HL-60 (cell line): ENCODE measurements at regions not wholly inside any gene's neighbourhood (a gene's known extent, or its start where the extent isn't known, plus 50 kb on each side); places are given as distances from the start of the nearest gene placed in this dataset.

Experiments used
- DNase-seq, 2 experiments: peaks; one replicate each; pipeline ENCODE4 v3.0.0-alpha.2; 2010 to 2020; ENCODE audit warnings: low read depth in 1 of 2, low spot score in 1 of 2
- H3K27ac ChIP-seq: fragments of 250-450 bp; sonication (Bioruptor Pico); replicated peaks from 2 replicates; pipeline ENCODE4 v1.5.1; 2020; ENCODE audit warnings: mild to moderate bottlenecking, moderate library complexity
- H3K27me3 ChIP-seq: fragments of 250-450 bp; sonication (Bioruptor Pico); 2 replicates; pipeline ENCODE4 v1.5.1; 2021; ENCODE audit warnings: mild to moderate bottlenecking, moderate library complexity; ENCODE audit not compliant: insufficient read depth, poor library complexity, severe bottlenecking
- H3K4me3 ChIP-seq: replicated peaks from 2 replicates; pipeline ENCODE4 v1.5.1; 2011; ENCODE audit warnings: mild to moderate bottlenecking, control low read depth, low read length; ENCODE audit not compliant: insufficient read depth
- CTCF ChIP-seq: IDR thresholded peaks from one replicate; pipeline ENCODE4 v1.5.1; 2011; ENCODE audit warnings: low read length, control low read depth, inconsistent platforms; ENCODE audit not compliant: insufficient read depth
- GABPA ChIP-seq: IDR thresholded peaks from 2 replicates; pipeline ENCODE4 v1.6.1; 2012; ENCODE audit warnings: low read depth
- POLR2AphosphoS5 ChIP-seq: IDR thresholded peaks from 2 replicates; pipeline ENCODE4 v1.6.1; 2012; ENCODE audit warnings: low read depth
- SPI1 ChIP-seq: IDR thresholded peaks from 2 replicates; pipeline ENCODE4 v1.6.1; 2012; ENCODE audit warnings: low read depth, mild to moderate bottlenecking, borderline replicate concordance
- TF ChIP-seq, protein P1 (sequence below): IDR thresholded peaks from 2 replicates; pipeline ENCODE4 v1.6.1; 2012; ENCODE audit warnings: low read depth; ENCODE audit not compliant: insufficient replicate concordance

- no peak for DNase-seq
- TF ChIP-seq CTCF (no peak), POLR2AphosphoS5 (no peak)
- Histone ChIP-seq H3K27ac (no peak overlapping the region), H3K27me3 (peaks cover 2% of the 10 kb centered on the region), H3K4me3 (no peak overlapping the region)
Observed at GRCh38 chr13:94896238-94896637, 183.9 kb upstream of the SOX21 start.

- Histone ChIP-seq H3K4me3 (no peak overlapping the region), H3K27me3 (no peaks in the 10 kb centered on the region), H3K27ac (no peak overlapping the region)
- TF ChIP-seq SPI1, result no peak
- TF ChIP-seq POLR2AphosphoS5, result no peak
- TF ChIP-seq, protein P1, sequence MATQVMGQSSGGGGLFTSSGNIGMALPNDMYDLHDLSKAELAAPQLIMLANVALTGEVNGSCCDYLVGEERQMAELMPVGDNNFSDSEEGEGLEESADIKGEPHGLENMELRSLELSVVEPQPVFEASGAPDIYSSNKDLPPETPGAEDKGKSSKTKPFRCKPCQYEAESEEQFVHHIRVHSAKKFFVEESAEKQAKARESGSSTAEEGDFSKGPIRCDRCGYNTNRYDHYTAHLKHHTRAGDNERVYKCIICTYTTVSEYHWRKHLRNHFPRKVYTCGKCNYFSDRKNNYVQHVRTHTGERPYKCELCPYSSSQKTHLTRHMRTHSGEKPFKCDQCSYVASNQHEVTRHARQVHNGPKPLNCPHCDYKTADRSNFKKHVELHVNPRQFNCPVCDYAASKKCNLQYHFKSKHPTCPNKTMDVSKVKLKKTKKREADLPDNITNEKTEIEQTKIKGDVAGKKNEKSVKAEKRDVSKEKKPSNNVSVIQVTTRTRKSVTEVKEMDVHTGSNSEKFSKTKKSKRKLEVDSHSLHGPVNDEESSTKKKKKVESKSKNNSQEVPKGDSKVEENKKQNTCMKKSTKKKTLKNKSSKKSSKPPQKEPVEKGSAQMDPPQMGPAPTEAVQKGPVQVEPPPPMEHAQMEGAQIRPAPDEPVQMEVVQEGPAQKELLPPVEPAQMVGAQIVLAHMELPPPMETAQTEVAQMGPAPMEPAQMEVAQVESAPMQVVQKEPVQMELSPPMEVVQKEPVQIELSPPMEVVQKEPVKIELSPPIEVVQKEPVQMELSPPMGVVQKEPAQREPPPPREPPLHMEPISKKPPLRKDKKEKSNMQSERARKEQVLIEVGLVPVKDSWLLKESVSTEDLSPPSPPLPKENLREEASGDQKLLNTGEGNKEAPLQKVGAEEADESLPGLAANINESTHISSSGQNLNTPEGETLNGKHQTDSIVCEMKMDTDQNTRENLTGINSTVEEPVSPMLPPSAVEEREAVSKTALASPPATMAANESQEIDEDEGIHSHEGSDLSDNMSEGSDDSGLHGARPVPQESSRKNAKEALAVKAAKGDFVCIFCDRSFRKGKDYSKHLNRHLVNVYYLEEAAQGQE, result no peak
- TF ChIP-seq CTCF, result no peak
- no peak for TF ChIP-seq GABPA
- DNase-seq, result no peak
Observed at GRCh38 chr13:94886191-94886590, 173.8 kb upstream of the SOX21 start.

DNA sequence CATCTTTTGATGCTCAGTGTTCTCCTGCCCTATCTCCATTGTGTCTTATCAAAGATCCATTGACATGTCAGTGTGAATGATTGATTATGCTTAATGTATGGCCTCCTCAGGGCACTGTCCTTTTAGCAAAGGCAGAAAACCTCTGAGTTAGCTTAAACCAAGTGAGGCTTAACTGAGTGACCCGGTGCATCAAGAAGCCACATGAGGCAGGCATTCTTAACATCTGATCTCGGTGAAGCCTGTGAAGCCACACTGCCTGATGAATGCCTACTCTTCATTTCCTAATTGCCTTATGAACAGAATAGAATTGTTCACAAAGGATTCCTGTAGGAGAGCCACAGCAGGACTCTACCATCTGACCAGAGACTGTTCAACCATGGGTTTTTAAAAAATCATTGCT lies 168.1 kb upstream of the SOX21 start:
- Histone ChIP-seq H3K27me3 (peaks cover 4% of the 10 kb centered on the region), H3K27ac (no peak overlapping the region), H3K4me3 (no peak overlapping the region)
- TF ChIP-seq, protein P1, result no peak
- TF ChIP-seq GABPA (no peak), SPI1 (no peak), POLR2AphosphoS5 (no peak), CTCF (no peak)
- no peak for DNase-seq

DNA sequence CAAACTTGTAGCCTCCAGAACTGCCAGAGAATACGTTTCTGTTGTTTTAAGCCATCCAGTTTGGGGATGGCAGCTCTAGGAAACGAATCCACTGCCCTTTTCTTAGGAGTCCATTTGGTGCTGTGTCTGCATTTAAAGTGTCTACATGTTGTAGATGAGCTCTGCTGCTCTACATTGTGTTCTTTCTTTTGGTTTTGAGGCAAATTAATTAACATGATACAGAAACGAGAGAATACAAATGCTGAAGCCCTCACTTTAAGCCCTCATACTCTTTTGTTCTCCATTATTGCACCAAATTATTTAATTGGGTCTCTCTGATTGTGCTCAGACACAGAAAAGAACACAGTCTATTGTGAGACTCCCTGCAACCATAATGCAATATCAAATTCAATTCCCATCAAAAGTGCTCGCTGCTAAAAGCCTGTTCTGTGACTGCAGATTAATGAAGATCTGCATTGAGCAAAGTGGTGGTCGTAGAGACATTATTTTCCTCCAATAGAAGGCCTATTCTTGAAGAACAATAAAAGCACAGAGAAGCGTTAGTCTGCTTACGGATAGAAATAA lies 166.3 kb upstream of the SOX21 start:
- Histone ChIP-seq H3K27ac (no peak overlapping the region), H3K4me3 (no peak overlapping the region), H3K27me3 (peaks cover 4% of the 10 kb centered on the region)
- TF ChIP-seq SPI1, result no peak
- TF ChIP-seq POLR2AphosphoS5, result no peak
- no peak for TF ChIP-seq CTCF
- TF ChIP-seq GABPA, result no peak
- TF ChIP-seq, protein P1, result no peak
- DNase-seq, result no peak
